NT2/D1 (cell line): ENCODE measurements at regions not wholly inside any gene's neighbourhood (a gene's known extent, or its start where the extent isn't known, plus 50 kb on each side); places are given as distances from the start of the nearest gene placed in this dataset.

Source experiments
- DNase-seq: peaks from one replicate; pipeline ENCODE4 v3.0.0-alpha.2; 2011; ENCODE audit warnings: low read depth, low spot score
- H3K27me3 ChIP-seq: 2 replicates; pipeline ENCODE4 v1.6.0; 2011; ENCODE audit warnings: mild to moderate bottlenecking; ENCODE audit not compliant: insufficient read length, insufficient read depth
- H3K36me3 ChIP-seq: 2 replicates; pipeline ENCODE4 v1.6.1; 2011; ENCODE audit warnings: mild to moderate bottlenecking, low read length, mixed read lengths; ENCODE audit not compliant: insufficient read depth, insufficient read length
- H3K4me1 ChIP-seq: 2 replicates; pipeline ENCODE4 v1.5.1; 2011; ENCODE audit not compliant: insufficient read depth, insufficient read length
- H3K4me3 ChIP-seq: 2 replicates; pipeline ENCODE4 v1.5.1; 2011; ENCODE audit warnings: low read depth; ENCODE audit not compliant: insufficient read length
- H3K9ac ChIP-seq: 2 replicates; pipeline ENCODE4 v1.6.0; 2011; ENCODE audit warnings: low read depth; ENCODE audit not compliant: insufficient read length
- H3K9me3 ChIP-seq: 2 replicates; pipeline ENCODE4 v1.5.1; 2011; ENCODE audit warnings: mild to moderate bottlenecking, low read length; ENCODE audit not compliant: insufficient read depth
- SUZ12 ChIP-seq: IDR thresholded peaks from 2 replicates; pipeline ENCODE4 v1.6.1; 2011; ENCODE audit not compliant: insufficient read length, insufficient read depth; ENCODE audit errors: extremely low read depth
- YY1 ChIP-seq: IDR thresholded peaks from 2 replicates; pipeline ENCODE4 v1.6.1; 2011; ENCODE audit not compliant: insufficient read length, insufficient read depth
- ZNF274 ChIP-seq: IDR thresholded peaks from 2 replicates; pipeline ENCODE4 v1.6.1; 2011; ENCODE audit warnings: mild to moderate bottlenecking, low read depth, low read length

DNA sequence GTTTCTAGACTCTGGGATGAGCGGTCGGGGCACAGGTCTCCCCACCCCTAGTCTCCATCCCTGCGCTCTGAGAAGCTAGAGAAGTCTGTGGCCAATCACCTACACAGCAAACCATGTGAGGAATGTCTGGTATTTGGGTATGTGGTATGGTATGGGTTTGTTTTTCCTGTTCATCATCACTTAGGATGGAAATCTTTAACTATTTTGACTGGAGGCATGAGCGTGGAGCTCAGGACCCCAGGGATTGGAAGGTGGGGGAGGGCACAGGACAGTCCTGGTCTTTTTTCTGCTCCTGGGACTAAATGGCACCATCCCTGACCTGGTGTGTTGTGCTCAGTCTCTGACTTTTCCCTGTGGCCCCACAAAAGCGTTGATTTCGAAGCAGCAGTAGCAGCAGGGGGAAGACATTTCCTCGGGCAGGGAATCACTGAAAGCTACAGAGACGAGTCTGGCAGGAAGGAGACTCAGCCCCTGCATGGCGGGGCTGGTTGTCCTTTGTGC is 191.7 kb upstream of the TPM1 start:
- peak; percentile 74 for DNase-seq
- H3K4me1 ChIP-seq = peaks cover 15% of the 10 kb centered on the region
- H3K36me3 ChIP-seq = no peaks in the 10 kb centered on the region
- H3K27me3 ChIP-seq = no peaks in the 10 kb centered on the region
- TF ChIP-seq SUZ12 = no peak
- TF ChIP-seq YY1 = peak; percentile 37
- peaks cover 9% of the 10 kb centered on the region; the same call in 1 of the 2 replicates for H3K9me3 ChIP-seq
- peak overlapping the region; percentile 39 for H3K9ac ChIP-seq
- no peak overlapping the region for H3K4me3 ChIP-seq

GRCh38 chr15:62853114-62853840 is 189.3 kb upstream of the TPM1 start:
- DNase-seq = no peak
- Histone ChIP-seq H3K9ac (no peak overlapping the region), H3K9me3 (no peaks in the 10 kb centered on the region), H3K4me1 (peaks cover 8% of the 10 kb centered on the region), H3K36me3 (no peaks in the 10 kb centered on the region), H3K27me3 (no peaks in the 10 kb centered on the region), H3K4me3 (no peak overlapping the region)
- TF ChIP-seq ZNF274 (no peak), SUZ12 (no peak), YY1 (no peak)

- Histone ChIP-seq H3K9me3 (no peaks in the 10 kb centered on the region), H3K9ac (no peak overlapping the region), H3K36me3 (no peaks in the 10 kb centered on the region), H3K4me3 (no peak overlapping the region), H3K27me3 (no peaks in the 10 kb centered on the region), H3K4me1 (peaks cover 8% of the 10 kb centered on the region)
- DNase-seq = no peak
- TF ChIP-seq ZNF274 (no peak), YY1 (no peak), SUZ12 (no peak)
Observed at GRCh38 chr15:62853841-62854225, 188.7 kb upstream of the TPM1 start.

- no peak for DNase-seq
- Histone ChIP-seq H3K27me3 (no peaks in the 10 kb centered on the region), H3K4me1 (peaks cover 8% of the 10 kb centered on the region), H3K36me3 (no peaks in the 10 kb centered on the region), H3K4me3 (no peak overlapping the region), H3K9me3 (no peaks in the 10 kb centered on the region), H3K9ac (no peak overlapping the region)
- TF ChIP-seq ZNF274 (no peak), YY1 (no peak), SUZ12 (no peak)
Observed at GRCh38 chr15:62854420-62855084, 188.0 kb upstream of the TPM1 start.

GRCh38 chr15:62855085-62855476 is 187.5 kb upstream of the TPM1 start:
- peaks cover 8% of the 10 kb centered on the region for H3K4me1 ChIP-seq
- no peaks in the 10 kb centered on the region for H3K36me3 ChIP-seq
- DNase-seq = no peak
- H3K4me3 ChIP-seq = no peak overlapping the region
- no peak overlapping the region for H3K9ac ChIP-seq
- TF ChIP-seq SUZ12 (no peak), YY1 (no peak), ZNF274 (no peak)
- no peaks in the 10 kb centered on the region for H3K9me3 ChIP-seq
- no peaks in the 10 kb centered on the region for H3K27me3 ChIP-seq

DNA sequence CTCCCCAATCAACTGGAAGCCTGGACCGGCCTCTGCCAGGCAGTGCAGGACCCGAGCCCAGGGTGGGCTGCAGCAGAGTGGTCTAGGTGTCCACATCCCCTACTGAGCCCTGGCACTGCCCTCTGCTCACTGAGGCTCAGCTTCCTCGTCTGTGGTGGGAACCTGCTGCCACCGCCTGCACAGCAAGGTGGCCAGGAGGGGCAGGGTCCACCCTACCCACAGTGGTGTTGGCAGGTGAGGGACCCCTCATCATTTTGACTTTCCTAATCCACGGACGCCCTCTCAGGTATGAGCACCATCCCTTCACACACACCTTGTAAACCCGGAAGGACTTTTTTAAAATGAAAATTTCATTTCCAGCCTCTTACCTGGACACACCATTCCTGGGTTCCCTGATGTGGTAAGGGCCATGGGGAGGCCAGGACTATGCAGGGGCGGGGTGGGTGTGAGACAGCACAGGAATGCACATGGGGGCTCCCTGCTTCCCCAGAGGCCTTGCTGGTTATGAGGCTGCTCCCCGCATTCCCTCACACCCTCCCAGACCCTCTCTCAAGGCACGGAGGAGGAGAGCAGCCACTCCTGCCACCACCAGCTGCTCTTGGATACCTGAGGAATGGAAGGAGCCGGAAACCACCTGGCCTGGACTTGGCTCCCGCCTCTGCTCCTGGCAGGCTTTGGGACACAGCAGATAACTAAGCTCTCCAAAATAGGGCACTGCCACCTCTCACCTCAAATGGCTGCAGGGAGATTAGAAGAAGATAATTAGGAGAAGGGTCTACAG is 185.9 kb upstream of the TPM1 start:
- no peaks in the 10 kb centered on the region for H3K36me3 ChIP-seq
- no peaks in the 10 kb centered on the region for H3K9me3 ChIP-seq
- no peaks in the 10 kb centered on the region for H3K27me3 ChIP-seq
- H3K9ac ChIP-seq = no peak overlapping the region
- peaks cover 5% of the 10 kb centered on the region for H3K4me1 ChIP-seq
- H3K4me3 ChIP-seq = no peak overlapping the region
- no peak for DNase-seq
- TF ChIP-seq YY1 (no peak), SUZ12 (no peak), ZNF274 (no peak)

DNA sequence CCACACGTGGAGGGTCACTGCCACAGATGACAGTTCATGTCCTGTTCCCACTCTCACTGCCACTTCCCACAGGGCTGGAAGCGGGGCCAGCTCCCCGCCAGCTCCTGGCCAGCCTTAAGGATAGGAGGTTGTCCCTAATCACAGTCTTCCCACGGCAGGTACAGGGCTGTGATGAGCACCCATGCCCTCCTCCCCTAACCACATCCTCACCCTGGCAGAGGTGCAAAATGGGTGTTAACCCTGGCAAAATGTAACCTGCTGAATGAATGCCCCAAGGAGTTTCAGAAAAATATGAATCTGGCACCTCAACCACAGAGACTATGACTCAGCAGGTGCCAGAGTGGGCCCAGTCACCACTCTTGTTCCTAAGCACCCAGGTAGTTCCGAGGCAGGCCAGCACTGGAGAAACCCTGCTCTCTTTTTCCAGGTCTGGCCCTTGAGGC is 185.1 kb upstream of the TPM1 start:
- DNase-seq = no peak
- Histone ChIP-seq H3K9ac (no peak overlapping the region), H3K9me3 (no peaks in the 10 kb centered on the region), H3K27me3 (no peaks in the 10 kb centered on the region), H3K36me3 (no peaks in the 10 kb centered on the region), H3K4me1 (peaks cover 5% of the 10 kb centered on the region), H3K4me3 (no peak overlapping the region)
- TF ChIP-seq ZNF274 (no peak), YY1 (no peak)
